ENCODE measurements at regions not wholly inside any gene's neighbourhood (a gene's known extent, or its start where the extent isn't known, plus 50 kb on each side); places are given as distances from the start of the nearest gene placed in this dataset.

- no peaks in the 10 kb centered on the region for H3K36me3 ChIP-seq
- no peaks in the 10 kb centered on the region for H3K4me1 ChIP-seq
- no peak overlapping the region for H3K4me3 ChIP-seq
- no peaks in the 10 kb centered on the region for H3K9me3 ChIP-seq
- intact Hi-C loops (cut with DNase I; ENCODE audit: low total_unique reads): no loop called here
- no peak overlapping the region for H3K27ac ChIP-seq
- TF ChIP-seq POLR2A (IDR thresholded peaks at IDR 0.05) (no peak), CTCF (IDR thresholded peaks at IDR 0.05) (no peak), EP300 (IDR thresholded peaks at IDR 0.05) (no peak), POLR2AphosphoS5 (IDR thresholded peaks at IDR 0.05) (no peak)
- DNase-seq: no peak
- WGBS, 5 donors: 19 to 39% (median 23%) methylated on average over 2 of the region's 2 CpGs
- H3K27me3 ChIP-seq: no peaks in the 10 kb centered on the region
These were observed 692.4 kb downstream of the CPS1 start for GRCh38 chr2:211248841-211249240.

GRCh38 chr2:211251016-211251415 is 694.6 kb downstream of the CPS1 start:
- DNase-seq: no peak
- intact Hi-C loops (cut with DNase I; ENCODE audit: low total_unique reads): no loop called here
- Histone ChIP-seq H3K27ac (no peak overlapping the region), H3K4me3 (no peak overlapping the region), H3K27me3 (no peaks in the 10 kb centered on the region), H3K36me3 (no peaks in the 10 kb centered on the region), H3K4me1 (no peaks in the 10 kb centered on the region), H3K9me3 (no peaks in the 10 kb centered on the region)
- WGBS, 5 donors: 78 to 86% (median 84%) methylated on average over 2 of the region's 2 CpGs
- TF ChIP-seq CTCF (IDR thresholded peaks at IDR 0.05): no peak
- TF ChIP-seq POLR2A (IDR thresholded peaks at IDR 0.05): no peak
- TF ChIP-seq POLR2AphosphoS5 (IDR thresholded peaks at IDR 0.05): no peak
- TF ChIP-seq EP300 (IDR thresholded peaks at IDR 0.05): no peak

- no peaks in the 10 kb centered on the region for H3K36me3 ChIP-seq
- no peak overlapping the region for H3K27ac ChIP-seq
- TF ChIP-seq POLR2AphosphoS5 (IDR thresholded peaks at IDR 0.05): no peak
- TF ChIP-seq EP300 (IDR thresholded peaks at IDR 0.05): no peak
- no peak for TF ChIP-seq CTCF (IDR thresholded peaks at IDR 0.05)
- no peak for TF ChIP-seq POLR2A (IDR thresholded peaks at IDR 0.05)
- H3K4me1 ChIP-seq: no peaks in the 10 kb centered on the region
- H3K4me3 ChIP-seq: no peak overlapping the region
- no peak for DNase-seq
- intact Hi-C loops (cut with DNase I; ENCODE audit: low total_unique reads): no loop called here
- H3K27me3 ChIP-seq: no peaks in the 10 kb centered on the region
- WGBS, 5 donors: 50 to 86% (median 80%) methylated on average over 1 of the region's 1 CpG
- no peaks in the 10 kb centered on the region for H3K9me3 ChIP-seq
These were observed 702.4 kb downstream of the CPS1 start for GRCh38 chr2:211258646-211259335.

GRCh38 chr2:211259831-211260476 is 703.6 kb downstream of the CPS1 start:
- TF ChIP-seq POLR2A (IDR thresholded peaks at IDR 0.05): no peak
- TF ChIP-seq POLR2AphosphoS5 (IDR thresholded peaks at IDR 0.05): no peak
- TF ChIP-seq EP300 (IDR thresholded peaks at IDR 0.05): no peak
- no peak for TF ChIP-seq CTCF (IDR thresholded peaks at IDR 0.05)
- peaks cover 0 to under 1% (median under 1%) of the 10 kb centered on the region in 4 donors for H3K9me3 ChIP-seq
- H3K27me3 ChIP-seq: no peaks in the 10 kb centered on the region
- DNase-seq: peak in 1 of 2 donors; percentile 16
- intact Hi-C loops (cut with DNase I; ENCODE audit: low total_unique reads): no loop called here
- H3K36me3 ChIP-seq: no peaks in the 10 kb centered on the region
- no peaks in the 10 kb centered on the region for H3K4me1 ChIP-seq
- no peak overlapping the region for H3K4me3 ChIP-seq
- no peak overlapping the region for H3K27ac ChIP-seq
- 30 to 52% (median 45%) methylated on average over 4 of the region's 4 CpGs for WGBS, 5 donors

Data from stomach (tissue), 8 donors.